ENCODE measurements at regions not wholly inside any gene's neighbourhood (a gene's known extent, or its start where the extent isn't known, plus 50 kb on each side); places are given as distances from the start of the nearest gene placed in this dataset.

- TF ChIP-seq, protein P1, sequence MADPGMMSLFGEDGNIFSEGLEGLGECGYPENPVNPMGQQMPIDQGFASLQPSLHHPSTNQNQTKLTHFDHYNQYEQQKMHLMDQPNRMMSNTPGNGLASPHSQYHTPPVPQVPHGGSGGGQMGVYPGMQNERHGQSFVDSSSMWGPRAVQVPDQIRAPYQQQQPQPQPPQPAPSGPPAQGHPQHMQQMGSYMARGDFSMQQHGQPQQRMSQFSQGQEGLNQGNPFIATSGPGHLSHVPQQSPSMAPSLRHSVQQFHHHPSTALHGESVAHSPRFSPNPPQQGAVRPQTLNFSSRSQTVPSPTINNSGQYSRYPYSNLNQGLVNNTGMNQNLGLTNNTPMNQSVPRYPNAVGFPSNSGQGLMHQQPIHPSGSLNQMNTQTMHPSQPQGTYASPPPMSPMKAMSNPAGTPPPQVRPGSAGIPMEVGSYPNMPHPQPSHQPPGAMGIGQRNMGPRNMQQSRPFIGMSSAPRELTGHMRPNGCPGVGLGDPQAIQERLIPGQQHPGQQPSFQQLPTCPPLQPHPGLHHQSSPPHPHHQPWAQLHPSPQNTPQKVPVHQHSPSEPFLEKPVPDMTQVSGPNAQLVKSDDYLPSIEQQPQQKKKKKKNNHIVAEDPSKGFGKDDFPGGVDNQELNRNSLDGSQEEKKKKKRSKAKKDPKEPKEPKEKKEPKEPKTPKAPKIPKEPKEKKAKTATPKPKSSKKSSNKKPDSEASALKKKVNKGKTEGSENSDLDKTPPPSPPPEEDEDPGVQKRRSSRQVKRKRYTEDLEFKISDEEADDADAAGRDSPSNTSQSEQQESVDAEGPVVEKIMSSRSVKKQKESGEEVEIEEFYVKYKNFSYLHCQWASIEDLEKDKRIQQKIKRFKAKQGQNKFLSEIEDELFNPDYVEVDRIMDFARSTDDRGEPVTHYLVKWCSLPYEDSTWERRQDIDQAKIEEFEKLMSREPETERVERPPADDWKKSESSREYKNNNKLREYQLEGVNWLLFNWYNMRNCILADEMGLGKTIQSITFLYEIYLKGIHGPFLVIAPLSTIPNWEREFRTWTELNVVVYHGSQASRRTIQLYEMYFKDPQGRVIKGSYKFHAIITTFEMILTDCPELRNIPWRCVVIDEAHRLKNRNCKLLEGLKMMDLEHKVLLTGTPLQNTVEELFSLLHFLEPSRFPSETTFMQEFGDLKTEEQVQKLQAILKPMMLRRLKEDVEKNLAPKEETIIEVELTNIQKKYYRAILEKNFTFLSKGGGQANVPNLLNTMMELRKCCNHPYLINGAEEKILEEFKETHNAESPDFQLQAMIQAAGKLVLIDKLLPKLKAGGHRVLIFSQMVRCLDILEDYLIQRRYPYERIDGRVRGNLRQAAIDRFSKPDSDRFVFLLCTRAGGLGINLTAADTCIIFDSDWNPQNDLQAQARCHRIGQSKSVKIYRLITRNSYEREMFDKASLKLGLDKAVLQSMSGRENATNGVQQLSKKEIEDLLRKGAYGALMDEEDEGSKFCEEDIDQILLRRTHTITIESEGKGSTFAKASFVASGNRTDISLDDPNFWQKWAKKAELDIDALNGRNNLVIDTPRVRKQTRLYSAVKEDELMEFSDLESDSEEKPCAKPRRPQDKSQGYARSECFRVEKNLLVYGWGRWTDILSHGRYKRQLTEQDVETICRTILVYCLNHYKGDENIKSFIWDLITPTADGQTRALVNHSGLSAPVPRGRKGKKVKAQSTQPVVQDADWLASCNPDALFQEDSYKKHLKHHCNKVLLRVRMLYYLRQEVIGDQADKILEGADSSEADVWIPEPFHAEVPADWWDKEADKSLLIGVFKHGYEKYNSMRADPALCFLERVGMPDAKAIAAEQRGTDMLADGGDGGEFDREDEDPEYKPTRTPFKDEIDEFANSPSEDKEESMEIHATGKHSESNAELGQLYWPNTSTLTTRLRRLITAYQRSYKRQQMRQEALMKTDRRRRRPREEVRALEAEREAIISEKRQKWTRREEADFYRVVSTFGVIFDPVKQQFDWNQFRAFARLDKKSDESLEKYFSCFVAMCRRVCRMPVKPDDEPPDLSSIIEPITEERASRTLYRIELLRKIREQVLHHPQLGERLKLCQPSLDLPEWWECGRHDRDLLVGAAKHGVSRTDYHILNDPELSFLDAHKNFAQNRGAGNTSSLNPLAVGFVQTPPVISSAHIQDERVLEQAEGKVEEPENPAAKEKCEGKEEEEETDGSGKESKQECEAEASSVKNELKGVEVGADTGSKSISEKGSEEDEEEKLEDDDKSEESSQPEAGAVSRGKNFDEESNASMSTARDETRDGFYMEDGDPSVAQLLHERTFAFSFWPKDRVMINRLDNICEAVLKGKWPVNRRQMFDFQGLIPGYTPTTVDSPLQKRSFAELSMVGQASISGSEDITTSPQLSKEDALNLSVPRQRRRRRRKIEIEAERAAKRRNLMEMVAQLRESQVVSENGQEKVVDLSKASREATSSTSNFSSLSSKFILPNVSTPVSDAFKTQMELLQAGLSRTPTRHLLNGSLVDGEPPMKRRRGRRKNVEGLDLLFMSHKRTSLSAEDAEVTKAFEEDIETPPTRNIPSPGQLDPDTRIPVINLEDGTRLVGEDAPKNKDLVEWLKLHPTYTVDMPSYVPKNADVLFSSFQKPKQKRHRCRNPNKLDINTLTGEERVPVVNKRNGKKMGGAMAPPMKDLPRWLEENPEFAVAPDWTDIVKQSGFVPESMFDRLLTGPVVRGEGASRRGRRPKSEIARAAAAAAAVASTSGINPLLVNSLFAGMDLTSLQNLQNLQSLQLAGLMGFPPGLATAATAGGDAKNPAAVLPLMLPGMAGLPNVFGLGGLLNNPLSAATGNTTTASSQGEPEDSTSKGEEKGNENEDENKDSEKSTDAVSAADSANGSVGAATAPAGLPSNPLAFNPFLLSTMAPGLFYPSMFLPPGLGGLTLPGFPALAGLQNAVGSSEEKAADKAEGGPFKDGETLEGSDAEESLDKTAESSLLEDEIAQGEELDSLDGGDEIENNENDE (IDR thresholded peaks at IDR 0.05; ENCODE audit: insufficient replicate concordance, low read length): no peak
- TF ChIP-seq NANOG (IDR thresholded peaks at IDR 0.05; ENCODE audit: insufficient read depth, low read depth, low read length, poor library complexity, severe bottlenecking): no peak
- no peak for TF ChIP-seq CHD1 (IDR thresholded peaks at IDR 0.05; ENCODE audit: low read depth, low read length)
- TF ChIP-seq SIRT6 (IDR thresholded peaks at IDR 0.05; ENCODE audit: low read length): no peak
- TF ChIP-seq POLR2A (IDR thresholded peaks at IDR 0.05; ENCODE audit: control extremely low read depth in 1 of 2, low read depth in 2 of 2, low read length in 2 of 2): no peak
- TF ChIP-seq MAFK (IDR thresholded peaks at IDR 0.05; ENCODE audit: low read depth, low read length): no peak
- TF ChIP-seq FOSL1 (IDR thresholded peaks at IDR 0.05; ENCODE audit: insufficient read depth, low read depth, low read length): no peak
- TF ChIP-seq CTCF (IDR thresholded peaks at IDR 0.05; ENCODE audit: control extremely low read depth in 1 of 3, insufficient read depth in 1 of 3, low read depth in 1 of 3, low read length in 3 of 3): no peak
Observed at GRCh38 chr6:137602313-137603197, 108.4 kb upstream of the OLIG3 start (continued).

Data from H1 (cell line).